CD14-positive monocyte (primary cell): ENCODE measurements at regions not wholly inside any gene's neighbourhood (a gene's known extent, or its start where the extent isn't known, plus 50 kb on each side); places are given as distances from the start of the nearest gene placed in this dataset.

Experiments
- DNase-seq, 3 donors: peaks; one replicate each; pipeline ENCODE4 v3.0.0-alpha.2; 2011 to 2022
- H2AFZ ChIP-seq: 2 replicates; pipeline ENCODE4 v1.6.0; 2012; ENCODE audit warnings: mild to moderate bottlenecking, low read depth, low read length, inconsistent platforms; ENCODE audit not compliant: insufficient read depth, poor library complexity, severe bottlenecking
- H3K27ac ChIP-seq, 2 donors: 1 replicate in 1 of 2; 2 replicates in 1 of 2; pipeline ENCODE4 v1.5.1; 2012 to 2013; ENCODE audit warnings: low read length in 2 of 2, control low read depth in 1 of 2, inconsistent platforms in 1 of 2, low read depth in 1 of 2, mild to moderate bottlenecking in 1 of 2
- H3K27me3 ChIP-seq, 2 donors: one replicate each; pipeline versions ENCODE4 v1.6.0 to v1.6.1; 2011 to 2013; ENCODE audit warnings: low read length in 2 of 2; ENCODE audit not compliant: control insufficient read depth in 2 of 2, insufficient read depth in 2 of 2
- H3K36me3 ChIP-seq, 2 donors: replicated peaks in 1 of 2; 1 replicate in 1 of 2; 2 replicates in 1 of 2; pipeline versions ENCODE4 v1.5.1 to v1.6.1; 2012 to 2013; ENCODE audit warnings: low read length in 2 of 2, control low read depth in 1 of 2, inconsistent platforms in 1 of 2, mild to moderate bottlenecking in 1 of 2; ENCODE audit not compliant: insufficient read depth in 2 of 2, control insufficient read depth in 1 of 2
- H3K4me1 ChIP-seq, 2 donors: 1 replicate in 1 of 2; 2 replicates in 1 of 2; pipeline versions ENCODE4 v1.5.1 to v1.6.1; 2012 to 2013; ENCODE audit warnings: low read length in 2 of 2, control low read depth in 1 of 2, inconsistent platforms in 1 of 2, mild to moderate bottlenecking in 1 of 2, moderate library complexity in 1 of 2; ENCODE audit not compliant: insufficient read depth in 2 of 2, control insufficient read depth in 1 of 2
- H3K4me2 ChIP-seq: replicated peaks from 2 replicates; pipeline ENCODE3; 2012; ENCODE audit warnings: low read length, moderate library complexity, mild to moderate bottlenecking; ENCODE audit not compliant: poor library complexity, severe bottlenecking; ENCODE audit errors: extremely low read depth
- H3K4me3 ChIP-seq, 3 experiments: fragments of 200-600 bp in 1 of 3; sonication (generic) in 1 of 3; replicated peaks in 1 of 3; 1 replicate in 2 of 3; 2 replicates in 1 of 3; pipeline ENCODE4 v1.5.1; 2011 to 2013; ENCODE audit warnings: low read length in 3 of 3, mild to moderate bottlenecking in 3 of 3, control low read depth in 2 of 3, low read depth in 2 of 3, inconsistent platforms in 1 of 3, moderate library complexity in 1 of 3
- H3K79me2 ChIP-seq: 2 replicates; pipeline ENCODE4 v1.6.0; 2012; ENCODE audit warnings: mild to moderate bottlenecking, control low read depth, inconsistent platforms, low read length, moderate library complexity; ENCODE audit not compliant: insufficient read depth
- H3K9ac ChIP-seq: 2 replicates; pipeline ENCODE4 v1.6.0; 2017; ENCODE audit warnings: low read length, mild to moderate bottlenecking; ENCODE audit not compliant: insufficient read depth, poor library complexity, severe bottlenecking
- H3K9me3 ChIP-seq, 2 donors: replicated peaks in 1 of 2; 1 replicate in 1 of 2; 2 replicates in 1 of 2; pipeline versions ENCODE4 v1.5.1 to v1.6.1; 2012 to 2013; ENCODE audit warnings: low read length in 2 of 2, control low read depth in 1 of 2; ENCODE audit not compliant: control insufficient read depth in 1 of 2, insufficient read depth in 1 of 2
- H4K20me1 ChIP-seq: 2 replicates; pipeline ENCODE4 v1.6.0; 2012; ENCODE audit warnings: mild to moderate bottlenecking, low read length, control low read depth, moderate library complexity; ENCODE audit not compliant: insufficient read depth
- H3K27ac Mint-ChIP-seq, 7 donors: one replicate each; pipeline ENCODE4 v1.8.0; 2020; ENCODE audit warnings: mild to moderate bottlenecking in 7 of 7, mixed read lengths in 7 of 7, moderate library complexity in 6 of 7, inconsistent platforms in 2 of 7
- H3K27me3 Mint-ChIP-seq, 3 donors: one replicate each; pipeline ENCODE4 v1.8.0; 2021 to 2022; ENCODE audit warnings: low read depth in 3 of 3, mild to moderate bottlenecking in 3 of 3, mixed read lengths in 3 of 3, moderate library complexity in 3 of 3, inconsistent platforms in 1 of 3
- H3K36me3 Mint-ChIP-seq, 2 donors: one replicate each; pipeline ENCODE4 v1.8.0; 2020; ENCODE audit warnings: mixed read lengths in 2 of 2, inconsistent platforms in 1 of 2, mild to moderate bottlenecking in 1 of 2
- H3K4me1 Mint-ChIP-seq: one replicate; pipeline ENCODE4 v1.8.0; 2020; ENCODE audit warnings: mild to moderate bottlenecking, mixed read lengths
- H3K4me3 Mint-ChIP-seq, 2 donors: one replicate each; pipeline ENCODE4 v1.8.0; 2020; ENCODE audit warnings: mild to moderate bottlenecking in 2 of 2, mixed read lengths in 2 of 2, moderate library complexity in 1 of 2
- H3K9me3 Mint-ChIP-seq, 7 donors: one replicate each; pipeline ENCODE4 v1.8.0; 2020 to 2022; ENCODE audit warnings: mixed read lengths in 7 of 7, mild to moderate bottlenecking in 6 of 7, moderate library complexity in 6 of 7, inconsistent platforms in 2 of 7
- CTCF ChIP-seq: fragments of 200-600 bp; IDR thresholded peaks from one replicate; pipeline ENCODE4 v1.8.0; 2022; ENCODE audit warnings: antibody characterized with exemption, mild to moderate bottlenecking
- WGBS: methylation state at CpG from one replicate; pipeline ENCODE4 v1.1.5; 2013; ENCODE audit warnings: missing lambda C conversion rate; ENCODE audit not compliant: insufficient coverage; 5-methylcytosine and 5-hydroxymethylcytosine counted together
- intact Hi-C, 2 donors: fragments of 100-400 bp; cut with micrococcal nuclease; formaldehyde crosslinking; loops; one replicate each; pipeline versions ENCODE4 v1.15.0 to v1.15.1; 2023

DNA sequence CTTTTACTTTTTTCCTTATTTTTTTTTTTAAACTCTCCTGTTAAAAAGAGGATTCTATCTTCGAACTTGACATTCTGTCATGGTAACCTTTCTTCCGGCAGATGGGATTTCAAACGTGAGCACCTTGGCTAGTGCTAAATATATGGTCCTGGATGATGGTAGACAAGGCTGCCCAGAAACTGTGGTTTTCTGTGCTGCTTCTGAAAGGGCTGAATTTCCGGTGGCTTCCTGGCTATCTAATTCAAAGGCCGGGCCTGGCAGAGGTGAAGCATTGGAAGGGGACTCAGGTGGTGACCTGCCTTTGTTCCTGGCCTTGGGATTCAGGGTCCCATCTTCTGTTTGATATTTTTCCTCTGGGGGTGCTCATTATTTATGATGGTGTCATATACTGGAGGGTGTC lies 118.6 kb upstream of the MYL2 start:
- H3K4me2 ChIP-seq = no peak overlapping the region
- peaks cover 0 to 10% of the 10 kb centered on the region in 2 donors for H3K9me3 ChIP-seq
- H3K4me1 ChIP-seq = peaks cover 13 to 20% of the 10 kb centered on the region in 2 donors
- intact Hi-C loops = no loop called here
- H2AFZ ChIP-seq = no peak overlapping the region
- no peak overlapping the region for H3K9ac ChIP-seq
- no peak overlapping the region for H3K4me3 ChIP-seq
- Mint-ChIP-seq H3K4me3 (peak overlapping the region in 1 of 2 donors; percentile 35), H3K4me1 (peaks cover 24% of the 10 kb centered on the region), H3K27me3 (peaks cover 51 to 56% (median 55%) of the 10 kb centered on the region in 3 donors), H3K36me3 (no peaks in the 10 kb centered on the region), H3K27ac (no peak overlapping the region), H3K9me3 (peaks cover 0 to 16% (median 6%) of the 10 kb centered on the region in 7 donors)
- H4K20me1 ChIP-seq = no peaks in the 10 kb centered on the region
- H3K79me2 ChIP-seq = no peaks in the 10 kb centered on the region
- DNase-seq = no peak
- H3K27me3 ChIP-seq = peaks cover 39 to 52% of the 10 kb centered on the region in 2 donors
- WGBS = 69% methylated on average over 4 of the region's 5 CpGs
- no peak overlapping the region for H3K27ac ChIP-seq
- no peak for TF ChIP-seq CTCF
- no peaks in the 10 kb centered on the region for H3K36me3 ChIP-seq

- DNase-seq = no peak
- no peak for TF ChIP-seq CTCF
- WGBS = no CpG with 5 or more reads among the region's 6 CpGs
- Mint-ChIP-seq H3K27ac (no peak overlapping the region), H3K4me3 (peak overlapping the region in 1 of 2 donors; percentile 80), H3K4me1 (peaks cover 24% of the 10 kb centered on the region), H3K27me3 (peaks cover 54 to 61% (median 61%) of the 10 kb centered on the region in 3 donors), H3K9me3 (peaks cover 0 to 16% (median 10%) of the 10 kb centered on the region in 7 donors), H3K36me3 (no peaks in the 10 kb centered on the region)
- H3K9me3 ChIP-seq = peaks cover 0 to 14% of the 10 kb centered on the region in 2 donors
- no peak overlapping the region for H2AFZ ChIP-seq
- H3K4me1 ChIP-seq = peaks cover 17 to 25% of the 10 kb centered on the region in 2 donors
- H3K27me3 ChIP-seq = peaks cover 44 to 57% of the 10 kb centered on the region in 2 donors
- no peaks in the 10 kb centered on the region for H3K79me2 ChIP-seq
- H3K9ac ChIP-seq = no peak overlapping the region
- no peak overlapping the region for H3K4me2 ChIP-seq
- no peaks in the 10 kb centered on the region for H3K36me3 ChIP-seq
- intact Hi-C loops = no loop called here
- no peak overlapping the region for H3K4me3 ChIP-seq
- no peaks in the 10 kb centered on the region for H4K20me1 ChIP-seq
- H3K27ac ChIP-seq = no peak overlapping the region
These were observed 117.7 kb upstream of the MYL2 start for GRCh38 chr12:111038077-111038476.
